Inferior parietal cortex (tissue), 1 donor: ENCODE measurements at regions not wholly inside any gene's neighbourhood (a gene's known extent, or its start where the extent isn't known, plus 50 kb on each side); places are given as distances from the start of the nearest gene placed in this dataset.
"Not testable (repeated sequence)": the region's sequence is repeated elsewhere in the genome, so short reads cannot be mapped to it uniquely, and the experiment has no call there.

Source experiments
- DNase-seq: peaks from one replicate; pipeline ENCODE4 v3.0.0-alpha.2; 2016; ENCODE audit errors: extremely low spot score

DNA sequence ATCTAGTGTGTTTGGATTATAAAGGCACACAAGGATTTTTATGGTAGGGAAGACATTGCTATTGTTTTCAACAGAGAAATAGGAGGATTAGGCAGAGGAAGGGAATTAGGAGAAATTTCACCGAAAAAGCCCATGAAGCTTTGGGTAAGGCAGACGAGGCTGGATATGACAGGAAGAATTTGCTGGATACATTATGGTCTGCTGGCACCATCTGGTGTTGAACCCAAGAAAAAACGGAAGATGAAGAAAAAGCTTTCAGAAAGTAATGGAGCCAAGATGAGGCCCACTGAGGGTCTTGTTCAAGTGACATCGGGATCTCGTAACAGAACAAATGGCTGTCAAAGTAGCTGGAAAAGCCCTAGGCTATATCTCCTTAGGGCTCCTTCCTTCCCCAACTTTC lies 56.5 kb downstream of the OR2J2 start:
- DNase-seq, result peak; percentile 2

DNA sequence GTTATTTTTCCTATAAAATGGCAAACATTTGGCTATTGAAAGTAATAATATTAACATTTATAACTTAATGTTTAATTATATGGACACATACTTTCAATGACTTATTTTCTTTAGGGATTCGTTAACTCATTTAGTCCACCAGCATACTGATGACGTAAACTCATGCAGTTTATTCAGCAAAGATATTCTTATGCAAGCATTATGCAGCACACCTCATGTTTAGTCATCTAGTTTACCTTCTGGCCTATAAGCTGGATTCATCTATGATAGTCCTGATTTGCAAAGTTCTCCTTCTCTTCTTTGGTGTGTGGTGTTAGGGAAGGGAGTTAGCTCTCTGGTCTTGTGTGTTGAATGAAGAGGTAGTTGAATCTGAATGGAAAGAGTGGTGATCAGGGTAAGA lies 60.0 kb downstream of the OR2J2 start:
- DNase-seq, result no peak

DNA sequence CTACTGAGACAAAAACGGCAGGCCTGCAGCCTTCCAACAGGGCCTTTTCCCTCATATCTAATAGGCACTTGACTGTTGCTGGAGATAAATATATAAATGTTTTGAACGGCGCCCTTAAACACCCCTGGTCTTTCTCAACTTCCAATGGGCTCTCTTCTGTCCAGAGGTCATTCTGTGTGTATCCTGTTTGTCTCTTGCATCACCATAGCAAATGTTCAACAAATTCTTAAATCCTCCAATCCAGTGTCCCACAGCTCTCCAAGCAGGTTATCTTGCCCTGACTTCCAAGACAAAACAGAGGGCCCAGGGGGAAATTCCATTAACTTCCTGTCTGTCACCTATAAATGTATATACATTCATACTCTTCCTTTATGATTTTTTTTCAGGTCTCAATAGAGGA lies 62.0 kb downstream of the OR2J2 start:
- no peak for DNase-seq

DNA sequence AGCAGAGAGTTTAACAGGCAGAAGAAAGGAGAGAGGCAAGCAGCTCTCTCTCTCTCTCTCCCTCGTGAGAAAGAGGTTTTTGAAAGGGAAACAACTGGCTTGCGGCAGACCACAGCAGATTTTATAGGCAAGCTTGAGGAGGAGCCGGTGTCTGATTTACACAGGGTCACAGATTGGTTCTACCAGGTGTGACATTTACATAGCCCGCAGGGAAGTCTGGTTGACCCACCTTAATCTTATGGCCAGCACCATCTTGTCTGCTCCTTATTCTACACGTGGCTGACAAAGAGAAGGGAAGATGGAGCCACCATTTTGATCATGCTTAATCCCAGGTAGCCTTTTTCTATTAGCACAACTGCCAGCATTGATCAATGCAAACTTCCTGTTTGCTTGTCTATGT lies 65.4 kb downstream of the OR2J2 start:
- DNase-seq, result no peak

DNA sequence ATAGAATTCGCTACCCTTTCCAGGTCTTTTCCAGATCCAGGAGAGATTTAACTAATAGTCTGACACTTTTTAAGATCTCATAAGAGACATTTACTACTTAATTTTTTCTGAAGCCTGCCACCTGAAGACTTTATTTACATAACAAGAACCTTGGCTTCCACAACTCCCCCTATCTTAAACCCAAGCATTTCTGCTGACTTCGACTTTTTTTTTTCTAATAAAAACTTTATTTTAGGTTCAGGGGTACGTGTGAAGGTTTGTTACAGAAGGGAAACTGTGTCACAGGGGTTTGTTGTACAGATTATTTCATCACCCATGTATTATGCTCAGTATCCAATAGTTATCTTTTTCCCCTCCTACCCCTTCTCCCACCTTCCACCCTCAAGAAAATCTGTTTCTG lies 64.9 kb upstream of the OR14J1 start:
- no peak for DNase-seq

DNA sequence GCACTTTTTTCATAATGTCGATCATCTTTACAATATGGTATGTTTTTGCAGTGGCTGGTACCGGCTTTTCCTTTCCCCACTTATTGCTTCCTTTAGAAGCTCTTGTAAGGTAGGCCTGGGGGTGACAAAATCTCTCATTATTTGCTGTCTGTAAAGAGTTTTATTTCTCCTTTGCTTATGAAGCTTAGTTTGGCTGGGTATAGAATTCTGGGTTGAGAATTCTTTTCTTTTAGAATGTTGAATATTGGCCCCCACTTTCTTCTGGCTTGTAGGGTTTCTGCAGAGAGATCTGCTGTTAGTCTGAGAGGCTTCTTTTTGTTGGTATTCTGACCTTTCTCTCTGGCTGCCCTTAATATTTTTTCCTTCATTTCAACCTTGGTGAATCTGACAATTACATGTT lies 58.5 kb upstream of the OR14J1 start:
- DNase-seq, result not testable (repeated sequence)
